ENCODE measurements at regions not wholly inside any gene's neighbourhood (a gene's known extent, or its start where the extent isn't known, plus 50 kb on each side); places are given as distances from the start of the nearest gene placed in this dataset.

DNA sequence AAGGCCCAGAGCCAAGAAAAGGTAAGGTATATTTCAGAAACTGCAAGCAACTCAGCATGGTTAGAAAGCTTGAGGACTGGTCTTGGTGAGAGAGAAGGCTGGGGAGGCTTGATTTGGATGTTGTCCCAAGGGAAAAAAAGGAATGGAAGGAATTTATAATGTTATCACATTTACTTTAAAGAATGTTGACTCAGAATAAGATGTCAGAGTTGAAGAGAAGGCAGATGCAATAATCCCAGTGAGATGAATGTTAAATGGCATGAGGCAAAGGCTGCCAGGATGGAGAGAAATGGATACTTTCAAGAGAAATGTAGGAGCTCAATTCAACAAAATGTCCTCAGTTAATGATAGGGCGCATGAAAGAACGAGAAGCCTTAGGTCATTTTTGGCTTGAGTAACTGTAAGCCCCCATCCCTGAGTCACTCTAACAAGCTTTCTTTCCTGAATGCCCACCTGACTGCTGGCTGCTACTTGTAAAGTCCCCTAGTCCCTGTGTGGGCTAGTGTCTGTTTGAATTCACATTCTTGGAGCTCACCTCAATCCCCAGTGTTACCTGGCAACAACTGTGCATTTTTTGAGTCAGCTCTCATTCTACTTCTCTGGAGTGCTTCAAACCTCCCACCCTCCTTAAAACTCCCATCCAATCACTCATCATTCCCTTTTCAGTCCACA lies 103.0 kb upstream of the TAPT1 start:
- no peak for TF ChIP-seq EZH2 (IDR thresholded peaks at IDR 0.05; ENCODE audit: low read length)
- TF ChIP-seq, protein P1, sequence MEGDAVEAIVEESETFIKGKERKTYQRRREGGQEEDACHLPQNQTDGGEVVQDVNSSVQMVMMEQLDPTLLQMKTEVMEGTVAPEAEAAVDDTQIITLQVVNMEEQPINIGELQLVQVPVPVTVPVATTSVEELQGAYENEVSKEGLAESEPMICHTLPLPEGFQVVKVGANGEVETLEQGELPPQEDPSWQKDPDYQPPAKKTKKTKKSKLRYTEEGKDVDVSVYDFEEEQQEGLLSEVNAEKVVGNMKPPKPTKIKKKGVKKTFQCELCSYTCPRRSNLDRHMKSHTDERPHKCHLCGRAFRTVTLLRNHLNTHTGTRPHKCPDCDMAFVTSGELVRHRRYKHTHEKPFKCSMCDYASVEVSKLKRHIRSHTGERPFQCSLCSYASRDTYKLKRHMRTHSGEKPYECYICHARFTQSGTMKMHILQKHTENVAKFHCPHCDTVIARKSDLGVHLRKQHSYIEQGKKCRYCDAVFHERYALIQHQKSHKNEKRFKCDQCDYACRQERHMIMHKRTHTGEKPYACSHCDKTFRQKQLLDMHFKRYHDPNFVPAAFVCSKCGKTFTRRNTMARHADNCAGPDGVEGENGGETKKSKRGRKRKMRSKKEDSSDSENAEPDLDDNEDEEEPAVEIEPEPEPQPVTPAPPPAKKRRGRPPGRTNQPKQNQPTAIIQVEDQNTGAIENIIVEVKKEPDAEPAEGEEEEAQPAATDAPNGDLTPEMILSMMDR (optimal IDR thresholded peaks at IDR 0.05 in 1 of 3, IDR thresholded peaks at IDR 0.05 in 1 of 3, conservative IDR thresholded peaks at IDR 0.05 in 1 of 3; ENCODE audit: extremely low read depth in 1 of 3, insufficient read depth in 2 of 3, low read length in 3 of 3), result no peak
